ENCODE measurements at regions not wholly inside any gene's neighbourhood (a gene's known extent, or its start where the extent isn't known, plus 50 kb on each side); places are given as distances from the start of the nearest gene placed in this dataset.

GRCh38 chr11:104534278-104534677, 364.0 kb downstream of the CASP12 start:
- DNase-seq (ENCODE audit: low read depth in 4 of 4, low spot score in 1 of 4), result no peak

- DNase-seq (ENCODE audit: low read depth in 4 of 4, low spot score in 1 of 4), result no peak
Measured at GRCh38 chr11:104531894-104532293, 366.4 kb downstream of the CASP12 start.

- no peak for DNase-seq (ENCODE audit: low read depth in 4 of 4, low spot score in 1 of 4)
Measured at GRCh38 chr11:104531075-104531474, 367.1 kb upstream of the PDGFD start.

GRCh38 chr11:104529906-104530305, 366.0 kb upstream of the PDGFD start:
- no peak for DNase-seq (ENCODE audit: low read depth in 4 of 4, low spot score in 1 of 4)

- no peak for DNase-seq (ENCODE audit: low read depth in 4 of 4, low spot score in 1 of 4)
Measured at GRCh38 chr11:104529213-104529612, 365.3 kb upstream of the PDGFD start.

GRCh38 chr11:104526006-104526405, 362.1 kb upstream of the PDGFD start:
- no peak for DNase-seq (ENCODE audit: low read depth in 4 of 4, low spot score in 1 of 4)

- no peak for DNase-seq (ENCODE audit: low read depth in 4 of 4, low spot score in 1 of 4)
Measured at GRCh38 chr11:104525416-104525815, 361.5 kb upstream of the PDGFD start.

GRCh38 chr11:104524254-104524653, 360.3 kb upstream of the PDGFD start:
- no peak for DNase-seq (ENCODE audit: low read depth in 4 of 4, low spot score in 1 of 4)

- no peak for DNase-seq (ENCODE audit: low read depth in 4 of 4, low spot score in 1 of 4)
Measured at GRCh38 chr11:104523611-104524010, 359.7 kb upstream of the PDGFD start.

- no peak for DNase-seq (ENCODE audit: low read depth in 4 of 4, low spot score in 1 of 4)
Measured at GRCh38 chr11:104522650-104523049, 358.7 kb upstream of the PDGFD start.

- DNase-seq (ENCODE audit: low read depth in 4 of 4, low spot score in 1 of 4), result no peak
Measured at GRCh38 chr11:104522123-104522522, 358.2 kb upstream of the PDGFD start.

GRCh38 chr11:104510169-104510568, 346.2 kb upstream of the PDGFD start:
- DNase-seq (ENCODE audit: low read depth in 4 of 4, low spot score in 1 of 4), result no peak

GRCh38 chr11:104490182-104490581, 326.2 kb upstream of the PDGFD start:
- DNase-seq (ENCODE audit: low read depth in 4 of 4, low spot score in 1 of 4), result no peak

GRCh38 chr11:104488561-104488960, 324.6 kb upstream of the PDGFD start:
- no peak for DNase-seq (ENCODE audit: low read depth in 4 of 4, low spot score in 1 of 4)

- no peak for DNase-seq (ENCODE audit: low read depth in 4 of 4, low spot score in 1 of 4)
Measured at GRCh38 chr11:104487046-104487806, 323.3 kb upstream of the PDGFD start.

GRCh38 chr11:104484804-104485554, 321.0 kb upstream of the PDGFD start:
- DNase-seq (ENCODE audit: low read depth in 4 of 4, low spot score in 1 of 4), result no peak

GRCh38 chr11:104476898-104477297, 313.0 kb upstream of the PDGFD start:
- DNase-seq (ENCODE audit: low read depth in 4 of 4, low spot score in 1 of 4), result no peak

- no peak for DNase-seq (ENCODE audit: low read depth in 4 of 4, low spot score in 1 of 4)
Measured at GRCh38 chr11:104476454-104476853, 312.5 kb upstream of the PDGFD start.

GRCh38 chr11:104467404-104467803, 303.5 kb upstream of the PDGFD start:
- no peak for DNase-seq (ENCODE audit: low read depth in 4 of 4, low spot score in 1 of 4)

- no peak for DNase-seq (ENCODE audit: low read depth in 4 of 4, low spot score in 1 of 4)
Measured at GRCh38 chr11:104465321-104465720, 301.4 kb upstream of the PDGFD start.

- DNase-seq (ENCODE audit: low read depth in 4 of 4, low spot score in 1 of 4), result no peak
Measured at GRCh38 chr11:104464691-104465090, 300.7 kb upstream of the PDGFD start.

- no peak for DNase-seq (ENCODE audit: low read depth in 4 of 4, low spot score in 1 of 4)
Measured at GRCh38 chr11:104462341-104462740, 298.4 kb upstream of the PDGFD start.

Data from stimulated activated CD4-positive, alpha-beta T cell treated with anti-CD3 and anti-CD28 coated beads, Interleukin-1b, Interleukin-23, amount 100 ng/mL, for 24 hours (primary cell).